BLaER1 (cell line): ENCODE measurements at regions not wholly inside any gene's neighbourhood (a gene's known extent, or its start where the extent isn't known, plus 50 kb on each side); places are given as distances from the start of the nearest gene placed in this dataset.

ENCODE experiments used
- H3K27ac ChIP-seq: shearing (Covaris generic); formaldehyde crosslinking; 2 replicates; pipeline ENCODE4 v1.8.1; 2022
- H3K27me3 ChIP-seq: shearing (Covaris generic); formaldehyde crosslinking; 2 replicates; pipeline ENCODE4 v1.8.1; 2022
- H3K36me3 ChIP-seq: shearing (Covaris generic); formaldehyde crosslinking; 2 replicates; pipeline ENCODE4 v1.8.1; 2022
- H3K4me1 ChIP-seq: shearing (Covaris generic); formaldehyde crosslinking; 2 replicates; pipeline ENCODE4 v1.8.1; 2022
- H3K4me2 ChIP-seq: shearing (Covaris generic); formaldehyde crosslinking; 2 replicates; pipeline ENCODE4 v1.8.1; 2022
- H3K4me3 ChIP-seq: shearing (Covaris generic); formaldehyde crosslinking; 2 replicates; pipeline ENCODE4 v1.8.1; 2022
- H3K9ac ChIP-seq: shearing (Covaris generic); formaldehyde crosslinking; 2 replicates; pipeline ENCODE4 v1.8.1; 2022
- H3K9me3 ChIP-seq: shearing (Covaris generic); formaldehyde crosslinking; 2 replicates; pipeline ENCODE4 v1.8.1; 2022
- H4K20me1 ChIP-seq: shearing (Covaris generic); formaldehyde crosslinking; 2 replicates; pipeline ENCODE4 v1.8.1; 2022
- Cebpa-rat ChIP-seq: shearing (Covaris generic); IDR thresholded peaks from 2 replicates; pipeline ENCODE4 v1.8.1; 2022

DNA sequence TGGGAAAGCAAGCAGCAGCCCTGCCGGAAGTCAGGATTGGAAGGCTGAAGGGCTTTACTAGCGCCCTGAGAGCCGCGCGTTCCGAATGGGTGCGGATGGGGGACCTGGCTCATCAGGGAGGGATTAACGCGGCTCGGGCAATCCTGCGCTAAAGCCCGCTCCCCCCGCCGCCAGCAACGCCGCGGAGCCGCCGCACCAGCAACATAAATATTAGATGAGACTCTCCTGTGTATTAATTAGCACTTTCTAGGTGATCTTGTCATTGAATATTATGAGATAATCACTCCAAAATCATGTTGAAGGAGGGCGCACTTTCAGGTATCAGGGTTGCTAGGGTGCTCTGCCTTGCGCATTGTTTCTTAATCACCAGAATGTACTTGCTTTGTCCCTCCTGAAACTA is 357.2 kb upstream of the FAM241A start:
- Histone ChIP-seq H3K9ac (no peak overlapping the region), H3K4me3 (no peak overlapping the region), H3K27ac (no peak overlapping the region), H4K20me1 (no peaks in the 10 kb centered on the region), H3K4me1 (no peaks in the 10 kb centered on the region), H3K4me2 (no peak overlapping the region), H3K9me3 (no peaks in the 10 kb centered on the region), H3K27me3 (no peaks in the 10 kb centered on the region), H3K36me3 (no peaks in the 10 kb centered on the region)
- TF ChIP-seq Cebpa-rat = no peak

DNA sequence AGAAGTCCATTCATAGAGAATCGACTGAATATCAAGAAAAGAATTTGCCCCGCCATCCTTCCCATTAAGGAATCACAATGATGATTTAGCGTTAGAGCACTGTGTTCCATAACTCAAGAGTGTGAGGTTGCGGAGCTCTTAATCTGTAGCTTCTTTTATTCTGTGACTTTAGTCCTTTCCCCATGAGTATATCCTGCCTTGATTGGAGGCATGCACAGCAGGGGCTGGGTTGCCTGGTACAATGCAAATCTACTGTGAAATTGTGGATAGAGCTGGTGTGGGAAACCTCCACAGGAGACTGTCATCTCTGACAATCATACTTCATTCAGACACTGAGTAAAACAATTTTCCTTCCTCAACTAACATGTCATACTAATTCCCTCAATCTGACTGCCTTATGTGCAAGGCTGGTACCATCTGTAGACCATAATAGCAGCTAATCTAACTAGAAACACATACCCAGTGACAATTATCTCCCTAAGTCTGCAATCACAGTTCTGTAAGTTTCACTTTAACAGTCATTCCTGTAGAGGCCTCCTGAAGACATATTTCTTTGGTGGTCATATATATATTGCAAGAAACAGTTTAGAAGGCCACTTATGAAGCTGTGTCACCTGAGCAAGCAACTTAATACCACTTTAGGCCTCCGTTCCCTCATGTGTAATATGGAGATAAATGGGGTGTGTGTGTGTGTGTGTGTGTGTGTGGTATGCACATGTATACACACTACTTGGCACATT is 355.2 kb upstream of the FAM241A start:
- TF ChIP-seq Cebpa-rat = no peak
- Histone ChIP-seq H3K4me3 (no peak overlapping the region), H3K36me3 (no peaks in the 10 kb centered on the region), H3K27ac (no peak overlapping the region), H3K27me3 (no peaks in the 10 kb centered on the region), H3K4me1 (no peaks in the 10 kb centered on the region), H4K20me1 (no peaks in the 10 kb centered on the region), H3K9ac (no peak overlapping the region), H3K9me3 (no peaks in the 10 kb centered on the region), H3K4me2 (no peak overlapping the region)

DNA sequence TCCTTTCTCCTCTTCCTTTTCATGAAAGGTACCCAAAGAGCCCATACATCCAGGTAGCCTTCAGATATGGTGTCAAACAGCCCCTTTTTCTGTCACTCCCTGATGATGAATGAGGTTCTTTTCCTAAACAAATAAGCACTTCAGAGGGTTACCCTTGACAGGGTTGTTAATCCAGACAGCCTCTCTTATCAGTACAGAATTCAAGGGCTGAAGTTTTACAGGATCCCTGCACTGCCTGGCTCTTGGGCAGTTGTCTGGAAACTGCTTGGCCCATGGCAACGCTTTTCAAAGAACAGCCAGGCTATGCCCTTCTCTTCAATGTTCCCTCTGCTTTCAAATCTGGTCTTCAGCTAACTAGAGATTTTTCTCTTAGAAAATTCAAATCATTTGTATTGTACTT is 352.6 kb upstream of the FAM241A start:
- no peaks in the 10 kb centered on the region for H4K20me1 ChIP-seq
- H3K4me2 ChIP-seq = no peak overlapping the region
- no peaks in the 10 kb centered on the region for H3K27me3 ChIP-seq
- H3K4me1 ChIP-seq = no peaks in the 10 kb centered on the region
- TF ChIP-seq Cebpa-rat = no peak
- no peaks in the 10 kb centered on the region for H3K9me3 ChIP-seq
- no peak overlapping the region for H3K9ac ChIP-seq
- H3K4me3 ChIP-seq = no peak overlapping the region
- H3K27ac ChIP-seq = no peak overlapping the region
- no peaks in the 10 kb centered on the region for H3K36me3 ChIP-seq

DNA sequence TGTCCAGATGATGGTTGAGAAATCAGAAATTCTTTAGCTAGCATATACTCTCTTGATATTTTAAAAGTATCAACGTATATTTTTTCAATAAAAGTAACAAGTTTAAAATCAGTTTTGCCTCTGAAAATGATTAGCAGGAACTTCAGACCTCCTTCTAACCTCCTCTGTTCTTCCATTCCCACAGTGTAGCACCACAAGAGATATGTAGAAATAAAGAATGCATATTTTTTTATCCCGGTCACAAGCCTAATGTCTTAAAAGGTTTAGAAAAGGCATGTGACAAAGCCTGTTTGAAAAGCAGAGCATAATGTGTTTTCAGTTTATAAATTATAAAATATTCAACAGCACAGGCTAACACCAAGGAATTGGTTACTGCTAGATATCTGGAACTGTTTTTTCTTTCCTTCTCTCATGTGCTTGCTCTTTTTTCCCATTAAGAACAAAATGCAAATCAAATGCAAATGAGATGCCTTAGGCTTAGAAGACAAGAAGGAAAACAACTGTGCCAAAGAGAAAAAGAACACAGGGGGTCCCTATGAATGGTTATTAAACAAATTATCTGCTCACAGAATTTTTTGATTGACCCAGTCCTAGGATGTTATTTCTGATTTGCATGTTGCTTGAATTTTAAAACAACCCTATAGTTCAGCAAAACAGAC is 351.7 kb upstream of the FAM241A start:
- Histone ChIP-seq H3K4me2 (no peak overlapping the region), H3K27ac (no peak overlapping the region)

DNA sequence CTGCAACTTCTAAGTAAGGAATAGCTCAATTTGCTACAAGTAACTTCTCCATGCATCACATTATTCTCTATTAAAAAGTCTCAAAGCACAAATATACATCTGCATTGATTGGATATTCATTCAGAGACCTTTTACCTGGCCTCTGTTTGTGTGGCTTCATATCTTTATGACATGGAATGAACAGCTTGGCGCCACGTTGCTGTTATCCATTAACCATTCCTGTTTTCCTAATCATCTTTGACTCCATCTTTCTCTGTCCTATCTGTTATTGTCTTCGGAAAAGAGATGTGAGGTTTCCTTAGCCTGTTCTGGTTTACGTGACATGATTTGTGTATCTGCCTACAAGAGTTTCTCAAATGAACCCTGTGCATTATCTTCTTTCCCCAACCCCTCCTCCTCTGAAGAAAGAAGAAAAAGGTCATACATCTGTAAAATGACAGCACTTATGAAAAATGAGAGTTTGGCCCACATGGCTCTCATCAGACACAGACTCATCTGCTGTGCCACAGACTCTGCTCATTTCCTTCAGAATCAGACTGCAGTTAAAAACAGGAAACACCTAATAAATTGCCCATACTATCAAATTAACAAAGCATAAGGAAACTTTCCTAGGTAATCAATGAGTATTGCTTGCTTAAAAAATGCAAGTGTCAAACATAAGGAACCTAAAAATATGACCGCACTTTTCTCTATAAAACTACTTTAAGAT is 347.6 kb upstream of the FAM241A start:
- Histone ChIP-seq H3K4me2 (no peak overlapping the region), H3K27ac (no peak overlapping the region), H3K4me3 (no peak overlapping the region), H3K9me3 (no peaks in the 10 kb centered on the region), H4K20me1 (no peaks in the 10 kb centered on the region), H3K27me3 (no peaks in the 10 kb centered on the region), H3K9ac (no peak overlapping the region), H3K4me1 (no peaks in the 10 kb centered on the region), H3K36me3 (no peaks in the 10 kb centered on the region)
- TF ChIP-seq Cebpa-rat = no peak

More for the DNA sequence above, 351.7 kb upstream of the FAM241A start:
- Histone ChIP-seq H3K27me3 (no peaks in the 10 kb centered on the region), H3K4me3 (no peak overlapping the region), H3K9ac (no peak overlapping the region), H3K36me3 (no peaks in the 10 kb centered on the region), H3K9me3 (no peaks in the 10 kb centered on the region), H4K20me1 (no peaks in the 10 kb centered on the region), H3K4me1 (no peaks in the 10 kb centered on the region)
- TF ChIP-seq Cebpa-rat = no peak

DNA sequence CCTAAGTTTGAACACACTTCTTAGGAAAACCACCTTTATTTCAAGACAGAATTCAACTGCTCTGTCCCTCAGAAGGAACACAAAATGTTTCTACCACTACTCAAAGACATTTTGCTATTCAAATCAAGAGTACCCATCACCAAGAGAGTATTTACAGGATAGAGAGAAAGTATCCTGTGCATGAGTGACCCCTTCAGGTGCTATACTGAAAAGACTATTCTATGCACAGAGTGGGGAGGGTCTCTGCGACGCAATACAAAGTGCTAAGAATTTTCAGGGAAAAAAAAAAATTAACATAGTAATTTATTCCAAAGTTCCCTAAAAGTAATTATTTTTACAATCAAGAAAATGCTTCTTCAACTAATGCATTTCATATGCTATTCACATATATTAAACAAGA is 346.4 kb upstream of the FAM241A start:
- no peaks in the 10 kb centered on the region for H3K27me3 ChIP-seq

DNA sequence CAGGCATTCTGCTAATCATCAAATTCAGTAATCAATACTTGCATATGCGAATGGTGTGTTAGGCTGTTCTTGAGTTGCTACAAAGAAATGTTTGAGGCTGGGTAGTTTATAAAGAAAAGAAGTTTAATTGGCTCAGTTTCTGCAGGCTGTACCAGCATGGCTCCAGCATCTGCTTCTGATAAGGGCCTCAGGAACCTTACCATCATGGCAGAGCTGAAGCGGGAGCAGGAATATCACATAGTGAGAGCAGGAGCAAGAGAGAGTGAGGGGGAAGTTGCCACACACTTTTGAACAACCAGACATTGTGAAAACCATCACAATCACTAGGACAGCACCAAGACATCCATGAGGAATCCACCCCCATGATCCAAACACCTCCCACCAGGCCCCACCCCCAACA is 344.7 kb upstream of the FAM241A start:
- no peaks in the 10 kb centered on the region for H4K20me1 ChIP-seq

More for the DNA sequence above, 346.4 kb upstream of the FAM241A start:
- Histone ChIP-seq H3K4me2 (no peak overlapping the region), H3K9ac (no peak overlapping the region), H3K4me1 (no peaks in the 10 kb centered on the region), H4K20me1 (no peaks in the 10 kb centered on the region), H3K36me3 (no peaks in the 10 kb centered on the region), H3K27ac (no peak overlapping the region), H3K4me3 (no peak overlapping the region), H3K9me3 (no peaks in the 10 kb centered on the region)
- TF ChIP-seq Cebpa-rat = no peak

DNA sequence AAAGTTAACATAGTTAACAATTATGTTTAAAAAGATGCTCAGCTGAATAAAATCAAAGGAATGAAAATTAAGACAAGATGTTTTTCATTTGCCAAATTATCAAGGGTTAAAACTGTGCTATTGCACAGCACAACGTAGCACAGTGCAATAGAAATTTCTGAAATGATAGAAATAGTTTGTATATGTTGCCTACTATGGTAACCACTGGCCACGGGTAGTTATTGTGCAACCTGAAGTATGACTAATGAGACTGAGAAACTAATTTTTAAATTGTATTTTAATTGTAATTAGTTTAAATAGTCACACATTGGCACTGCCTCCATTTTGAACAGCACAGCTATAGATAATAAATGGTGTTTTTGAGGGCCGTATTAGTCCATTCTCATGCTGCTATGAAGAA is 343.1 kb upstream of the FAM241A start:
- no peak for TF ChIP-seq Cebpa-rat
- H3K9me3 ChIP-seq = no peaks in the 10 kb centered on the region
- no peak overlapping the region for H3K9ac ChIP-seq
- H3K27ac ChIP-seq = no peak overlapping the region
- no peaks in the 10 kb centered on the region for H3K4me1 ChIP-seq
- no peak overlapping the region for H3K4me2 ChIP-seq
- H3K27me3 ChIP-seq = no peaks in the 10 kb centered on the region
- no peaks in the 10 kb centered on the region for H4K20me1 ChIP-seq
- no peaks in the 10 kb centered on the region for H3K36me3 ChIP-seq
- no peak overlapping the region for H3K4me3 ChIP-seq

More for the DNA sequence above, 344.7 kb upstream of the FAM241A start:
- no peak overlapping the region for H3K4me2 ChIP-seq
- no peaks in the 10 kb centered on the region for H3K36me3 ChIP-seq
- no peak overlapping the region for H3K9ac ChIP-seq
- H3K4me1 ChIP-seq = no peaks in the 10 kb centered on the region
- no peak for TF ChIP-seq Cebpa-rat
- H3K4me3 ChIP-seq = no peak overlapping the region
- H3K27ac ChIP-seq = no peak overlapping the region
- no peaks in the 10 kb centered on the region for H3K27me3 ChIP-seq
- H3K9me3 ChIP-seq = no peaks in the 10 kb centered on the region

DNA sequence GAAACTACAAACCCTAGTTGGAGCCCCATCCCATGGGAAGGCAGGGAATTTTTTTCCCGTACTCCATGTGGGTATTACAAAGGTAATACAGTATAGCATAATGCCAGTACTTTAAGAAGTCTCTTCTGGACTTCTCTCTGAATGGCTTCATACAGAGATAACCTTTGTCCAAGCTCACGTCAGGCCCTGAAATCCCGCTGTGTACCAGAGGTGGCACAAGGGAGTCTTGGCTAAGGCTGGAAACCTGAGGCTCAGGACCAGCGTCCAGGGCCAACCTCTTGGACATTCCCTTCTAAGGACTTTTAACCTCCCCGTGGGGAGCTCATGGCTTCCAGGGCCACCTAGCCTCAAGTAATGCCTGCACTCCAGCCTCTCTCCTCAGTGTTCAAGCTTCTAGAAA is 338.9 kb upstream of the FAM241A start:
- H3K4me1 ChIP-seq = no peaks in the 10 kb centered on the region
- H3K9me3 ChIP-seq = no peaks in the 10 kb centered on the region
- no peaks in the 10 kb centered on the region for H3K36me3 ChIP-seq
- no peak overlapping the region for H3K9ac ChIP-seq
- H3K27me3 ChIP-seq = no peaks in the 10 kb centered on the region
- no peaks in the 10 kb centered on the region for H4K20me1 ChIP-seq
- TF ChIP-seq Cebpa-rat = no peak
- no peak overlapping the region for H3K4me2 ChIP-seq
- H3K4me3 ChIP-seq = no peak overlapping the region
- no peak overlapping the region for H3K27ac ChIP-seq

DNA sequence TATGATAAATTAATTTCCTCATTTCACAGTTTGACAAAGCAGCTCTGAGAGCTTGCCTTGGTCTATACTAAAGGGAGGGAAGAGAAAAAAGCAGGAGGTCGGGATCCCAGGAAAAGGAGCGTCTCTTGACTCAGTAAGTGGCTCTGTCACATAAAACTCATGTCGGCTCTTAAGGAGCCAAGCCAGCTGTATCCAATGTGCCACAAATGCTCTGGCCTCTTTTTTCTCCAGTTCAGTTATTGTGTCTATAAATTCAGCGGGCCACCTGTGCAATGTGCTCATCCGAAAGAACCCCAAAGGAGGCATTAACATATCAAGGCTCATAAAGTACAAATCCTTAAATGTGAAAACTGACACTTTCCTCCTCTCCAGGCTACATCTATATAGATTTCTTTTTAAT is 337.7 kb upstream of the FAM241A start:
- TF ChIP-seq Cebpa-rat = no peak
- no peaks in the 10 kb centered on the region for H3K4me1 ChIP-seq
- H3K4me2 ChIP-seq = no peak overlapping the region
- H3K9ac ChIP-seq = no peak overlapping the region
- H4K20me1 ChIP-seq = no peaks in the 10 kb centered on the region
- H3K9me3 ChIP-seq = no peaks in the 10 kb centered on the region
- no peaks in the 10 kb centered on the region for H3K27me3 ChIP-seq
- H3K4me3 ChIP-seq = no peak overlapping the region
- no peak overlapping the region for H3K27ac ChIP-seq
- H3K36me3 ChIP-seq = no peaks in the 10 kb centered on the region
